ENCODE measurements at regions not wholly inside any gene's neighbourhood (a gene's known extent, or its start where the extent isn't known, plus 50 kb on each side); places are given as distances from the start of the nearest gene placed in this dataset.

DNA sequence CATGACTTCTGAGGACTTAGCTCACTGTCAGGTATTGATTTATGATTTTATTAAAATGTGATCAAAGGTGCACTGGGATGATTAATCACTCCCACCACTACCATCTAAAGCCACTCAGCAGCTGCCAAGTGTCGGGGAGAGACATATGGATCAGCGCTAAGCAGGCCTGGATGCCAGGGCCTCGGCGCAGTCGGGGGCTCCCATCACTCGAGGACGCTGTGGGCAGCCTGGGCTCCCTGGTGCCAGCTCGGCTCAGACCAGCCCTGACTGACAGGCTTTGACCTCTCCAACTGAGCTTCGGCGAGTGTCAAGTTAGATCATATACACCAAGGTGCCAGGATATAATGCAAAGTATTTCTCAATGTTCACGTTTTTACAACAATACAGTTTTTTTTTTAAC, 267.7 kb downstream of the ACTR3B start:
- no peak for TF ChIP-seq CTCF (conservative IDR thresholded peaks at IDR 0.05; ENCODE audit: low read length)
- no peak for TF ChIP-seq EZH2phosphoT487 (IDR thresholded peaks at IDR 0.05; ENCODE audit: borderline replicate concordance, low read depth, low read length)
